HK-2 (cell line): ENCODE measurements at regions not wholly inside any gene's neighbourhood (a gene's known extent, or its start where the extent isn't known, plus 50 kb on each side); places are given as distances from the start of the nearest gene placed in this dataset.
"Not testable (repeated sequence)": the region's sequence is repeated elsewhere in the genome, so short reads cannot be mapped to it uniquely, and the experiment has no call there.

Experiments used
- DNase-seq: peaks from one replicate; pipeline ENCODE4 v3.0.0-alpha.2; 2018; ENCODE audit not compliant: unreplicated experiment

GRCh38 chr2:83155826-83156225, 1303.3 kb downstream of the SUCLG1 start:
- no peak for DNase-seq

GRCh38 chr2:83143946-83144345, 1315.1 kb downstream of the SUCLG1 start:
- DNase-seq = no peak

- no peak for DNase-seq
Measured at GRCh38 chr2:83142934-83143333, 1316.1 kb downstream of the SUCLG1 start.

- no peak for DNase-seq
Measured at GRCh38 chr2:83115606-83116005, 1343.5 kb downstream of the SUCLG1 start.

- DNase-seq = no peak
Measured at GRCh38 chr2:83115155-83115554, 1343.9 kb downstream of the SUCLG1 start.

- DNase-seq = no peak
Measured at GRCh38 chr2:83113953-83114352, 1345.1 kb downstream of the SUCLG1 start.

GRCh38 chr2:83112858-83113257, 1346.2 kb downstream of the SUCLG1 start:
- DNase-seq = no peak

GRCh38 chr2:83109284-83109683, 1349.8 kb downstream of the SUCLG1 start:
- DNase-seq = no peak

- no peak for DNase-seq
Measured at GRCh38 chr2:83106853-83107252, 1352.2 kb downstream of the SUCLG1 start.

GRCh38 chr2:83104202-83104601, 1354.9 kb downstream of the SUCLG1 start:
- DNase-seq = no peak

- no peak for DNase-seq
Measured at GRCh38 chr2:83103613-83104012, 1355.5 kb downstream of the SUCLG1 start.

GRCh38 chr2:83089051-83089450, 1370.0 kb downstream of the SUCLG1 start:
- DNase-seq = not testable (repeated sequence)

- DNase-seq = no peak
Measured at GRCh38 chr2:83085869-83086268, 1373.2 kb downstream of the SUCLG1 start.

GRCh38 chr2:83081826-83082690, 1377.0 kb downstream of the SUCLG1 start:
- no peak for DNase-seq

GRCh38 chr2:83079007-83079406, 1380.1 kb downstream of the SUCLG1 start:
- DNase-seq = no peak

- no peak for DNase-seq
Measured at GRCh38 chr2:83072767-83073166, 1386.3 kb downstream of the SUCLG1 start.

- DNase-seq = no peak
Measured at GRCh38 chr2:83071914-83072313, 1387.2 kb downstream of the SUCLG1 start.

- no peak for DNase-seq
Measured at GRCh38 chr2:83071352-83071751, 1387.7 kb downstream of the SUCLG1 start.

- no peak for DNase-seq
Measured at GRCh38 chr2:83069724-83070123, 1389.4 kb downstream of the SUCLG1 start.

- no peak for DNase-seq
Measured at GRCh38 chr2:83068714-83069113, 1390.4 kb downstream of the SUCLG1 start.

- DNase-seq = no peak
Measured at GRCh38 chr2:83067947-83068346, 1391.1 kb downstream of the SUCLG1 start.

- DNase-seq = no peak
Measured at GRCh38 chr2:83063933-83064332, 1395.1 kb downstream of the SUCLG1 start.

GRCh38 chr2:83063511-83063910, 1395.6 kb downstream of the SUCLG1 start:
- DNase-seq = no peak

- DNase-seq = no peak
Measured at GRCh38 chr2:83058683-83059082, 1400.4 kb downstream of the SUCLG1 start.
